HCT116 (cell line): ENCODE measurements at regions not wholly inside any gene's neighbourhood (a gene's known extent, or its start where the extent isn't known, plus 50 kb on each side); places are given as distances from the start of the nearest gene placed in this dataset.

Experiments used
- CBX3 ChIP-seq: IDR thresholded peaks from 2 replicates; pipeline ENCODE4 v1.6.1; 2012; ENCODE audit warnings: low read depth
- CTCF ChIP-seq, 3 experiments: fragments of 200-600 bp in 1 of 3; sonication (generic) in 1 of 3; IDR thresholded peaks in 2 of 3; conservative IDR thresholded peaks in 1 of 3; 2 replicates each; pipeline ENCODE4 v1.5.1; 2012 to 2017; ENCODE audit warnings: low read depth in 2 of 3, low read length in 2 of 3, antibody characterized with exemption in 1 of 3, borderline replicate concordance in 1 of 3, control low read depth in 1 of 3, mild to moderate bottlenecking in 1 of 3, mixed read lengths in 1 of 3, mixed run types in 1 of 3, moderate library complexity in 1 of 3; ENCODE audit not compliant: insufficient read depth in 1 of 3
- MAX ChIP-seq: IDR thresholded peaks from 2 replicates; pipeline ENCODE4 v1.6.1; 2012
- POLR2A ChIP-seq: IDR thresholded peaks from 2 replicates; pipeline ENCODE4 v1.7.0; 2011; ENCODE audit warnings: borderline replicate concordance; ENCODE audit not compliant: insufficient read depth, insufficient read length; ENCODE audit errors: extremely low read depth
- SP1 ChIP-seq: IDR thresholded peaks from 2 replicates; pipeline ENCODE4 v1.6.1; 2012; ENCODE audit warnings: low read depth
- TF ChIP-seq, protein P1 (sequence below): IDR thresholded peaks from 2 replicates; pipeline ENCODE4 v1.6.1; 2011; ENCODE audit warnings: mild to moderate bottlenecking, low read length, moderate library complexity; ENCODE audit not compliant: insufficient replicate concordance; ENCODE audit errors: extremely low read depth

- no peak for TF ChIP-seq POLR2A
- no peak for TF ChIP-seq CTCF (IDR thresholded peaks at IDR 0.05 in 2 of 3, conservative IDR thresholded peaks at IDR 0.05 in 1 of 3; ENCODE audit: borderline replicate concordance in 1 of 3, insufficient read depth in 1 of 3, low read depth in 2 of 3, low read length in 2 of 3)
- TF ChIP-seq SP1: no peak
- TF ChIP-seq, protein P1, sequence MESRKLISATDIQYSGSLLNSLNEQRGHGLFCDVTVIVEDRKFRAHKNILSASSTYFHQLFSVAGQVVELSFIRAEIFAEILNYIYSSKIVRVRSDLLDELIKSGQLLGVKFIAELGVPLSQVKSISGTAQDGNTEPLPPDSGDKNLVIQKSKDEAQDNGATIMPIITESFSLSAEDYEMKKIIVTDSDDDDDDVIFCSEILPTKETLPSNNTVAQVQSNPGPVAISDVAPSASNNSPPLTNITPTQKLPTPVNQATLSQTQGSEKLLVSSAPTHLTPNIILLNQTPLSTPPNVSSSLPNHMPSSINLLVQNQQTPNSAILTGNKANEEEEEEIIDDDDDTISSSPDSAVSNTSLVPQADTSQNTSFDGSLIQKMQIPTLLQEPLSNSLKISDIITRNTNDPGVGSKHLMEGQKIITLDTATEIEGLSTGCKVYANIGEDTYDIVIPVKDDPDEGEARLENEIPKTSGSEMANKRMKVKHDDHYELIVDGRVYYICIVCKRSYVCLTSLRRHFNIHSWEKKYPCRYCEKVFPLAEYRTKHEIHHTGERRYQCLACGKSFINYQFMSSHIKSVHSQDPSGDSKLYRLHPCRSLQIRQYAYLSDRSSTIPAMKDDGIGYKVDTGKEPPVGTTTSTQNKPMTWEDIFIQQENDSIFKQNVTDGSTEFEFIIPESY: no peak
- TF ChIP-seq MAX: no peak
- TF ChIP-seq CBX3: no peak
Measured at GRCh38 chr6:117117652-117118051, 147.7 kb upstream of the VGLL2 start.
